ENCODE measurements at regions not wholly inside any gene's neighbourhood (a gene's known extent, or its start where the extent isn't known, plus 50 kb on each side); places are given as distances from the start of the nearest gene placed in this dataset.

- Histone ChIP-seq H3K27ac (no peak overlapping the region), H3K36me3 (no peaks in the 10 kb centered on the region), H3K4me1 (peaks cover 13 to 16% of the 10 kb centered on the region in 2 donors), H3K9me3 (no peaks in the 10 kb centered on the region), H3K27me3 (no peaks in the 10 kb centered on the region), H3K4me3 (no peak overlapping the region)
- intact Hi-C loops (cut with DNase I; ENCODE audit: low total_unique reads) (no loop called here), in situ Hi-C loops (cut with MboI; ENCODE audit: low sequenced_read_pairs in 4 of 4) (no loop called here)
- no peak for ATAC-seq
- TF ChIP-seq POLR2A (IDR thresholded peaks at IDR 0.05) (no peak), CTCF (IDR thresholded peaks at IDR 0.05 in 4 of 5, conservative IDR thresholded peaks at IDR 0.05 in 1 of 5) (no peak)
- DNase-seq = no peak
Measured at GRCh38 chr5:61627531-61627930, 295.5 kb downstream of the ZSWIM6 start.

GRCh38 chr5:61630908-61631307, 298.9 kb downstream of the ZSWIM6 start:
- H3K27me3 ChIP-seq = no peaks in the 10 kb centered on the region
- TF ChIP-seq POLR2A (IDR thresholded peaks at IDR 0.05) = no peak
- TF ChIP-seq CTCF (IDR thresholded peaks at IDR 0.05 in 4 of 5, conservative IDR thresholded peaks at IDR 0.05 in 1 of 5) = no peak
- H3K27ac ChIP-seq = no peak overlapping the region
- DNase-seq (no peak), ATAC-seq (no peak)
- intact Hi-C loops (cut with DNase I; ENCODE audit: low total_unique reads) = no loop called here
- in situ Hi-C loops (cut with MboI; ENCODE audit: low sequenced_read_pairs in 4 of 4) = no loop called here
- H3K36me3 ChIP-seq = no peaks in the 10 kb centered on the region
- no peaks in the 10 kb centered on the region for H3K9me3 ChIP-seq
- H3K4me3 ChIP-seq = no peak overlapping the region
- peaks cover 5 to 8% of the 10 kb centered on the region in 2 donors for H3K4me1 ChIP-seq

- DNase-seq (no peak), ATAC-seq (no peak)
- Histone ChIP-seq H3K4me3 (no peak overlapping the region), H3K27me3 (no peaks in the 10 kb centered on the region), H3K27ac (no peak overlapping the region), H3K9me3 (no peaks in the 10 kb centered on the region), H3K36me3 (no peaks in the 10 kb centered on the region), H3K4me1 (peaks cover 0 to 8% of the 10 kb centered on the region in 2 donors)
- in situ Hi-C loops (cut with MboI; ENCODE audit: low sequenced_read_pairs in 4 of 4) = no loop called here
- intact Hi-C loops (cut with DNase I; ENCODE audit: low total_unique reads) = no loop called here
- TF ChIP-seq CTCF (IDR thresholded peaks at IDR 0.05 in 4 of 5, conservative IDR thresholded peaks at IDR 0.05 in 1 of 5) (no peak), POLR2A (IDR thresholded peaks at IDR 0.05) (no peak)
Measured at GRCh38 chr5:61631438-61631941, 299.4 kb downstream of the ZSWIM6 start.

DNA sequence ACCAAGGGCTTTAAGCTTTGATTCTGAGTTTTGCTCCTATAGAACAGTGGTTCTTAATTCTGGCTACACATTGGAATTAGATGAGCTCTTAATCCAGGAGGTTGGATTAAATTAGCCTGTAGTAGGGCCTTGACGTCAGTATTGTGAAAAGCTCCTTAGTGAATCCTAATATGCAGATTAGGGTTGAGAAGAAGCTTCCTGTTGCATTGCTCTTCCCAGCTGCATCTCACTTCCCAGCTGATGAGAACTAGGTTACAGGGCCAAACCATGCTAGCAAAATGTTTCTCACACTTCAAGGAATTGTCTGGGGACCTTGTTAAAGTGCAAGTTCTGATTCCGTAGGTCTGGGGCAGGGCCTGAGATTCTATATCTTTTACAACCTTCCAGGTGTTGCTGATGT, 300.0 kb downstream of the ZSWIM6 start:
- Histone ChIP-seq H3K9me3 (no peaks in the 10 kb centered on the region), H3K27me3 (no peaks in the 10 kb centered on the region), H3K36me3 (no peaks in the 10 kb centered on the region), H3K4me1 (peaks cover 0 to 8% of the 10 kb centered on the region in 2 donors), H3K4me3 (no peak overlapping the region), H3K27ac (no peak overlapping the region)
- no peak for TF ChIP-seq POLR2A (IDR thresholded peaks at IDR 0.05)
- no peak for TF ChIP-seq CTCF (IDR thresholded peaks at IDR 0.05 in 4 of 5, conservative IDR thresholded peaks at IDR 0.05 in 1 of 5)
- ATAC-seq (no peak), DNase-seq (no peak)
- in situ Hi-C loops (cut with MboI; ENCODE audit: low sequenced_read_pairs in 4 of 4) (no loop called here), intact Hi-C loops (cut with DNase I; ENCODE audit: low total_unique reads) (no loop called here)

GRCh38 chr5:61635271-61635670, 303.2 kb downstream of the ZSWIM6 start:
- no peaks in the 10 kb centered on the region for H3K9me3 ChIP-seq
- no peak overlapping the region for H3K4me3 ChIP-seq
- intact Hi-C loops (cut with DNase I; ENCODE audit: low total_unique reads) (no loop called here), in situ Hi-C loops (cut with MboI; ENCODE audit: low sequenced_read_pairs in 4 of 4) (no loop called here)
- no peak overlapping the region for H3K27ac ChIP-seq
- no peaks in the 10 kb centered on the region for H3K36me3 ChIP-seq
- no peaks in the 10 kb centered on the region for H3K27me3 ChIP-seq
- H3K4me1 ChIP-seq = peaks cover 0 to 8% of the 10 kb centered on the region in 2 donors
- DNase-seq (no peak), ATAC-seq (no peak)
- TF ChIP-seq POLR2A (IDR thresholded peaks at IDR 0.05) (no peak), CTCF (IDR thresholded peaks at IDR 0.05 in 4 of 5, conservative IDR thresholded peaks at IDR 0.05 in 1 of 5) (no peak)

Data from gastrocnemius medialis (tissue), 4 donors.